Mammary epithelial cell (primary cell): ENCODE measurements at regions not wholly inside any gene's neighbourhood (a gene's known extent, or its start where the extent isn't known, plus 50 kb on each side); places are given as distances from the start of the nearest gene placed in this dataset.

Experiments used
- CTCF ChIP-seq, 2 donors: IDR thresholded peaks in 1 of 2; conservative IDR thresholded peaks in 1 of 2; 2 replicates each; pipeline ENCODE4 v1.5.1; 2011 to 2012; ENCODE audit warnings: inconsistent platforms in 2 of 2, low read length in 2 of 2, mild to moderate bottlenecking in 2 of 2, control low read depth in 1 of 2, low read depth in 1 of 2; ENCODE audit not compliant: insufficient read depth in 1 of 2; ENCODE audit errors: extremely low read depth in 1 of 2
- EZH2 ChIP-seq: IDR thresholded peaks from 2 replicates; pipeline ENCODE4 v1.6.1; 2012; ENCODE audit warnings: low read length, inconsistent platforms, borderline replicate concordance

- no peak for TF ChIP-seq CTCF (conservative IDR thresholded peaks at IDR 0.05 in 1 of 2, IDR thresholded peaks at IDR 0.05 in 1 of 2; ENCODE audit: extremely low read depth in 1 of 2, insufficient read depth in 1 of 2, low read depth in 1 of 2, low read length in 2 of 2)
- TF ChIP-seq EZH2, result no peak
Observed at GRCh38 chr11:29022676-29023075, 914.5 kb downstream of the METTL15 start.
